GM10266 (cell line): ENCODE measurements at regions not wholly inside any gene's neighbourhood (a gene's known extent, or its start where the extent isn't known, plus 50 kb on each side); places are given as distances from the start of the nearest gene placed in this dataset.

Experiments used
- DNase-seq: peaks from one replicate; pipeline ENCODE4 v3.0.0; 2012; ENCODE audit errors: extremely low spot score
- TF ChIP-seq, protein P1 (sequence below): IDR thresholded peaks from 2 replicates; pipeline ENCODE4 v1.5.1; 2012; ENCODE audit warnings: mild to moderate bottlenecking, low read depth; ENCODE audit not compliant: control insufficient read depth, insufficient read depth; ENCODE audit errors: missing control alignments

DNA sequence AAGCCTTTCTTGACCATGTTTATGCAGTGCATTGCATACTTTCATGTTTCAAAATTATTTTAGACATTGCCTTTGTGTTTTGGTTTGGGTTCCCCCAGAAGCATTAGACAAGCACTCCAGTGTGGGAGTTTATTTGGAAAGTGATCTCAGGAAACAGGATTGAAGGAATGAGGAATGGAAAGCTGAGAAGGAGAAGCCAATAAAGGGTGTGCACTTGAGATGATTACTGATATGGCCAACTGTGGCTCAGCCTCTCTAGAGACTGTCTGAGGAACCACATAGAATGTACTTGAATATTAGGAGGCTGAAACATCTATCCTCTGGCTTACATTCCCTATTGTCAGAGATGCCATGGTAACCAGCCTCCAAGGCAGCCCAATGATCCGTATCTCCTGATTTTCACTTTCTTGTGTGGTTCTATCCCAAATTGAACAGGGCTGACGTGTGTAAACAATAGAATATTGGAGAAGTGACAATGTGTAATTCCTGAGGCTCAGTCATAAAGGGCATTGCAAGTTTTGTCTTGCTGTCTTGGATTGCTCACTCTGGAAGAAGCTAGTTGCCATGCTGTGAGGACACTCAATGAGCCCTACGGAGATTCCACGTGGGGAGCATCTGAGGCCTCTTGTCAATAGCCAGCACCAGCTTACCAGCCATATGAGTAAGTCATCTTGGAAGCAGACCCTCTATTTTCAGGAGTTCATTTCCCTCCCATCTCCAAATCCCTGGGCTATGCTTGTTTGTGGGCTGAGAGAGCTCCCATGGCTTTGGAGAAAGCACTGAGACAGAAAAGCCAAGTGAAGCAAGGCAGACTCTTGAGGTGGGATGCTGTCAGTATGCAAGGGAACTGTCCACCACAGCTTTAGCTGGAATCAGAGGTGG, 84.7 kb downstream of the SCN11A start:
- TF ChIP-seq, protein P1, sequence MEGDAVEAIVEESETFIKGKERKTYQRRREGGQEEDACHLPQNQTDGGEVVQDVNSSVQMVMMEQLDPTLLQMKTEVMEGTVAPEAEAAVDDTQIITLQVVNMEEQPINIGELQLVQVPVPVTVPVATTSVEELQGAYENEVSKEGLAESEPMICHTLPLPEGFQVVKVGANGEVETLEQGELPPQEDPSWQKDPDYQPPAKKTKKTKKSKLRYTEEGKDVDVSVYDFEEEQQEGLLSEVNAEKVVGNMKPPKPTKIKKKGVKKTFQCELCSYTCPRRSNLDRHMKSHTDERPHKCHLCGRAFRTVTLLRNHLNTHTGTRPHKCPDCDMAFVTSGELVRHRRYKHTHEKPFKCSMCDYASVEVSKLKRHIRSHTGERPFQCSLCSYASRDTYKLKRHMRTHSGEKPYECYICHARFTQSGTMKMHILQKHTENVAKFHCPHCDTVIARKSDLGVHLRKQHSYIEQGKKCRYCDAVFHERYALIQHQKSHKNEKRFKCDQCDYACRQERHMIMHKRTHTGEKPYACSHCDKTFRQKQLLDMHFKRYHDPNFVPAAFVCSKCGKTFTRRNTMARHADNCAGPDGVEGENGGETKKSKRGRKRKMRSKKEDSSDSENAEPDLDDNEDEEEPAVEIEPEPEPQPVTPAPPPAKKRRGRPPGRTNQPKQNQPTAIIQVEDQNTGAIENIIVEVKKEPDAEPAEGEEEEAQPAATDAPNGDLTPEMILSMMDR: no peak
- DNase-seq: no peak

DNA sequence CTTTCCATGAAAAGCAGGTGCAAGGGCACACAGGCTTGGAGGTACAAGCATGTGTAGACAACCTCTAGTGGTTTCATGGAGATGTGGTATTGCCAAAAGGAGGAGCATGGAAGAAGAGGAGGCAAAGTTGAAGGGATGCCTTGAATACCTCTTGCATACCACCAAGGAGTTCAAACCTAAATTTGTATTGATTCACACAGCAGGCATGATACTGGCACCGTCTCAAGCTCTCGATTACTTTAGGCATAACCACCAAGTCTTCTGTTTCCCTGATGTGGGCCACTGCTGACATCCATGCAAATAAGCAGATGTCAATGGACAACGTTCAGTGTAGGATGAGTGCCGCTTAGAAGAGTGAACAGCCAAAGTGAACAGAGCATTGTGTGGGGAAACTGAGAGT, 87.1 kb downstream of the SCN11A start:
- no peak for DNase-seq
- TF ChIP-seq, protein P1: no peak

DNA sequence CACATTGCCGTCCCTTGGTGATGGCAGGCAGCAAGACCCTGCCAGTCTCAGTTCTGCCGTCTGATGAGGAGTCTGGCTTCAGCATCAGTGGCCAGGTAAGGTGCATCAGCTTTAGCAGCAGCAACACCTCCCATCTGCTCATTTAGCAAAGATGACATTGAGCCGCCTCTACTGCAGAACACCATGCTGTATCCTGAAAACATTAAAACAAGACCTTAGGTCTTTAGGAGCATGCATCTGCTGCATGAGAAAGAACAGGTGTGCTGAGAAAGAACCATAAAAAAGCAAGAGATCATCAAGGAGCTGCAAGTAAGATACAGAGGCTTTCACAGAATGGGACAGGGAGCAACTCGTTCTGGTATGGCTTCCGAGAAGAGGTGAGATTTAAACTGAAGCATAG, 87.5 kb downstream of the SCN11A start:
- TF ChIP-seq, protein P1: no peak
- DNase-seq: no peak

DNA sequence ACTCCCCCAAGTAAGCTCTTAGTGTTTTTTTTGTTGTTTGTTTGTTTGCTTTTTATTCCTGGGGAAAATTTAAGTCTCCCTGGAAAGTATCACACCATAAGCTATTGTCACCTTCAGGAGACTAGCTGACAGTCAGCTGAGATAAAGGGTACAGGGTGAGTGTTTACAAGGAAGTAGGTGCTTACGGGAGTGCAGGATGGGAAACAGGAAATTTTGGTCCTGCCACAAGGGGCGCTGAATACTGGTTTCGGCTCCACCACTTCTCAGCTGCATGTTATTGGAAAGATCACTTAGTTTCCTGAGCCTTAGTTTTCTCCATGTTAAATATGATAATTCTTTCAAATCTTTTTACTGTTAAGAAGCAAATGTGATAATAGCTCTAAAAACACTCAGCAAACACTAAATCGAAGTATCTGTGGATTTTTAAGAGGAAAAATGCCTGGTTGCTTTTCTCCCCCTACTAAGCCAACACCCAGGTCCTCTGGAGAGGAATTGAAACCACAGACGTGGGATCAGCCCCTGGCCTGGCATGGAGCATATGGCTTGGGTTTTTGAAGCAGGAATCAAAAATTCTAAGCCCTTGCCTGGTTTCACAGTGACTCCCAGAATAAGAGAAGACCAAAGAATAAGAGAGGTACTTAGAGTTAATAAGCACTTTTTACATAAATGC, 90.7 kb downstream of the SCN11A start:
- TF ChIP-seq, protein P1: peak; percentile 53

DNA sequence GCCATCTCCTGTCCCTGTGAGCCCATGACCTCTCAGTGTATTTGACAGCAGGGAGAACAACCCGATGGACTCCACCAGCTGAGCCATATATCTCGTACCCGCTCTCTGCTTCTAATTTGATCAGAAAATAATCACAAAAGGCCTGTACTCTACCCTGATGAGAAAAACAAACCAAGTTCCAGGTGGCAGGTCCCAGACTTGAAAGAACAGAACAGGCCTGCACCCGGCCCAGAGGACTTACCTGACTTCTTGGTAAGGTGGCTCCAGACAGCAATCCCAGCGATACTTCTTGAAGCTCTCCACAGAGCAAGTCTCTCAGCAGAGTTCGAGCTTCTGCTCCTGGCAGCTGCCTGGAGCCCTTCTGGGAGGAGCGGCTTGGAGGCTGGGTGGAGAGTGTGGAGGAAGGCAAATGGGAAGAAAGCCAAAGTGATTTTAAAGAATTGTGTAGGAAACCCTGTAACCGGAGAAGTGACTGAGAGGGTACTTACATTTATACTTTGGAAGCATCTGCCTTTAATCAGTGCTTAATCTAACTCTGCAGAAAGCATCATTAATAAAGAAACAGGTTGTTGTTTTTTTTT, 91.6 kb downstream of the SCN11A start:
- no peak for DNase-seq
- TF ChIP-seq, protein P1: no peak

More for the DNA sequence above, 90.7 kb downstream of the SCN11A start:
- no peak for DNase-seq

DNA sequence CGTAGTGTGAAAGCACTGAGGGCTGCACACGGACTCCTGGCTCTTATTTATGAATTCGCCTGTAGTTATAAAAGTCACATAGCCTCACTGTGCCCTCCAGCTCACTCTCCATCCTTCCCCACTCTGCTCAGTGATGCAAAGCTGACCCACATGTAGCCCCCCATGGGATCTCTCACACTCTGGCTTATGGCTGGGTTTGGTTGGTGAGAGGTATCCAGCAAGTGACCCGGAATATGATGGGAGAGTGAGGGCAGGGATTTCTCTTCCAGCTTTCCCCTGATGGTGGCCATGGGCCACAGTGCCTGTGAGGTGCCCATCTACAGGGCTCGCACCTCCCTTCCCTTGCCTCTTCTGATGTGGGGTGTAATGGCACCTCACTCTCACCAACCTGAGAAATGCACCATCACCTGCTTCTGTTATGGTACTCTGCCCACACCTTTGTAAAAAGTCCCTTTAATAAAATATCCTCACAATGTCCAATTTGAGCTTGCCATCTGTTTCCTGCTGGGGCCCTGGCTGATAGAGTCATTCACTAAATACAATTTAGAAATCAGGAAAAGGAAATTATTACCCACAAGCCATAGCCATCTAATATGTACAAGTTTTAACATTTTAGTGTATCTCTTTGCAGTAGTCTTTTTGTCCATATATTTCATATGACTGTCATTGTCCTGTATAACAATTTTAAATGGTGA, 93.6 kb downstream of the SCN11A start:
- TF ChIP-seq, protein P1: no peak
- DNase-seq: no peak
